Activated CD8-positive, alpha-beta memory T cell treated with anti-CD3 and anti-CD28 coated beads, Interleukin-2, amount 10 ng/mL, durations not matched to agents 7 days and 5 days (primary cell): ENCODE measurements at regions not wholly inside any gene's neighbourhood (a gene's known extent, or its start where the extent isn't known, plus 50 kb on each side); places are given as distances from the start of the nearest gene placed in this dataset.
"Not testable (repeated sequence)": the region's sequence is repeated elsewhere in the genome, so short reads cannot be mapped to it uniquely, and the experiment has no call there.

ENCODE experiments used
- ATAC-seq: fragments of 150-1000 bp; cut with Tn5 transposase; one replicate; pipeline ENCODE4 v1.10.0; 2021; ENCODE audit warnings: moderate library complexity
- CTCF ChIA-PET: fragments of 350-600 bp; sonication (Branson Sonifier 250); formaldehyde crosslinking; loops from one replicate; lab custom pipeline; 2021; ENCODE audit warnings: antibody characterized with exemption; lab: Charles Lee
- DNase-seq: peaks from one replicate; pipeline ENCODE4 v3.0.0-alpha.2; 2020
- H3K27ac Mint-ChIP-seq: one replicate; pipeline ENCODE4 v1.8.0; 2021; ENCODE audit warnings: mild to moderate bottlenecking, mixed read lengths
- H3K27me3 Mint-ChIP-seq: one replicate; pipeline ENCODE4 v1.8.0; 2021; ENCODE audit warnings: mixed read lengths
- H3K36me3 Mint-ChIP-seq: one replicate; pipeline ENCODE4 v1.8.0; 2021; ENCODE audit warnings: mild to moderate bottlenecking, mixed read lengths
- H3K4me1 Mint-ChIP-seq: one replicate; pipeline ENCODE4 v1.8.0; 2021; ENCODE audit warnings: mixed read lengths
- H3K4me3 Mint-ChIP-seq: one replicate; pipeline ENCODE4 v1.8.0; 2021; ENCODE audit warnings: mild to moderate bottlenecking, moderate library complexity, mixed read lengths
- H3K9me3 Mint-ChIP-seq: one replicate; pipeline ENCODE4 v1.8.0; 2022; ENCODE audit warnings: low read depth, mixed read lengths

- Mint-ChIP-seq H3K36me3 (no peaks in the 10 kb centered on the region), H3K27ac (no peak overlapping the region), H3K4me1 (no peaks in the 10 kb centered on the region), H3K27me3 (no peaks in the 10 kb centered on the region), H3K4me3 (no peak overlapping the region), H3K9me3 (no peaks in the 10 kb centered on the region)
- ATAC-seq (no peak), DNase-seq (no peak)
- CTCF ChIA-PET = interaction anchor here (1.0 kb wide), 1 partner anchor 401 kb away, joined by 4 read pairs; no protein-coding TSS in a partner anchor
These were observed 99.8 kb upstream of the OR9G4 start for GRCh38 chr11:56848141-56848809.

GRCh38 chr11:56846631-56847576, 98.4 kb upstream of the OR9G4 start:
- Mint-ChIP-seq H3K27me3 (no peaks in the 10 kb centered on the region), H3K4me1 (no peaks in the 10 kb centered on the region), H3K9me3 (no peaks in the 10 kb centered on the region), H3K27ac (no peak overlapping the region), H3K36me3 (no peaks in the 10 kb centered on the region), H3K4me3 (no peak overlapping the region)
- ATAC-seq = no peak
- CTCF ChIA-PET = no interaction called here
- no peak for DNase-seq

- H3K4me3 Mint-ChIP-seq = no peak overlapping the region
- no peaks in the 10 kb centered on the region for H3K36me3 Mint-ChIP-seq
- DNase-seq = no peak
- ATAC-seq = no peak
- H3K4me1 Mint-ChIP-seq = no peaks in the 10 kb centered on the region
- no peaks in the 10 kb centered on the region for H3K27me3 Mint-ChIP-seq
- CTCF ChIA-PET = no interaction called here
- no peak overlapping the region for H3K27ac Mint-ChIP-seq
- H3K9me3 Mint-ChIP-seq = no peaks in the 10 kb centered on the region
These were observed 96.7 kb upstream of the OR9G4 start for GRCh38 chr11:56845121-56845732.

GRCh38 chr11:56843816-56844215, 95.3 kb upstream of the OR9G4 start:
- H3K27ac Mint-ChIP-seq = no peak overlapping the region
- no peaks in the 10 kb centered on the region for H3K9me3 Mint-ChIP-seq
- no peak for ATAC-seq
- H3K4me1 Mint-ChIP-seq = no peaks in the 10 kb centered on the region
- no peaks in the 10 kb centered on the region for H3K27me3 Mint-ChIP-seq
- H3K4me3 Mint-ChIP-seq = no peak overlapping the region
- CTCF ChIA-PET = interaction anchor here (0.9 to 3.7 kb wide), 2 partner anchors 405 to 406 kb away, joined by 7 to 48 read pairs; no protein-coding TSS in a partner anchor
- no peaks in the 10 kb centered on the region for H3K36me3 Mint-ChIP-seq
- no peak for DNase-seq

- CTCF ChIA-PET = interaction anchor here (3.7 kb wide), 1 partner anchor 406 kb away, joined by 48 read pairs; no protein-coding TSS in a partner anchor
- DNase-seq (no peak), ATAC-seq (no peak)
- no peak overlapping the region for H3K4me3 Mint-ChIP-seq
- no peaks in the 10 kb centered on the region for H3K27me3 Mint-ChIP-seq
- no peaks in the 10 kb centered on the region for H3K36me3 Mint-ChIP-seq
- H3K4me1 Mint-ChIP-seq = no peaks in the 10 kb centered on the region
- no peaks in the 10 kb centered on the region for H3K9me3 Mint-ChIP-seq
- no peak overlapping the region for H3K27ac Mint-ChIP-seq
These were observed 94.6 kb upstream of the OR9G4 start for GRCh38 chr11:56842814-56843794.

GRCh38 chr11:56841210-56841810, 92.8 kb upstream of the OR9G4 start:
- no peaks in the 10 kb centered on the region for H3K9me3 Mint-ChIP-seq
- H3K4me3 Mint-ChIP-seq = no peak overlapping the region
- H3K27ac Mint-ChIP-seq = no peak overlapping the region
- H3K36me3 Mint-ChIP-seq = no peaks in the 10 kb centered on the region
- CTCF ChIA-PET = interaction anchor here (0.7 to 3.7 kb wide), 3 partner anchors 12 to 413 kb away, joined by 3 to 48 read pairs (median 4); no protein-coding TSS in a partner anchor
- no peaks in the 10 kb centered on the region for H3K4me1 Mint-ChIP-seq
- ATAC-seq = no peak
- peak; percentile 45 for DNase-seq
- no peaks in the 10 kb centered on the region for H3K27me3 Mint-ChIP-seq

- H3K4me3 Mint-ChIP-seq, ATAC-seq, H3K9me3 Mint-ChIP-seq, CTCF ChIA-PET, DNase-seq, H3K27ac Mint-ChIP-seq, H3K36me3 Mint-ChIP-seq, H3K27me3 Mint-ChIP-seq, H3K4me1 Mint-ChIP-seq: not testable (repeated sequence)
These were observed 78.9 kb upstream of the OR9G4 start for GRCh38 chr11:56827357-56827756.

GRCh38 chr11:56819916-56820315, 71.4 kb upstream of the OR9G4 start:
- Mint-ChIP-seq H3K4me3 (no peak overlapping the region), H3K36me3 (no peaks in the 10 kb centered on the region), H3K9me3 (peaks cover 2% of the 10 kb centered on the region), H3K4me1 (no peaks in the 10 kb centered on the region), H3K27me3 (no peaks in the 10 kb centered on the region), H3K27ac (no peak overlapping the region)
- DNase-seq (no peak), ATAC-seq (no peak)
- CTCF ChIA-PET = no interaction called here

- H3K4me3 Mint-ChIP-seq = no peak overlapping the region
- no peaks in the 10 kb centered on the region for H3K27me3 Mint-ChIP-seq
- DNase-seq (no peak), ATAC-seq (no peak)
- CTCF ChIA-PET = no interaction called here
- H3K9me3 Mint-ChIP-seq = peaks cover 2% of the 10 kb centered on the region
- H3K36me3 Mint-ChIP-seq = no peaks in the 10 kb centered on the region
- H3K4me1 Mint-ChIP-seq = no peaks in the 10 kb centered on the region
- H3K27ac Mint-ChIP-seq = no peak overlapping the region
These were observed 69.2 kb upstream of the OR9G4 start for GRCh38 chr11:56817661-56818060.

- ATAC-seq (no peak), DNase-seq (no peak)
- Mint-ChIP-seq H3K36me3 (no peaks in the 10 kb centered on the region), H3K27me3 (no peaks in the 10 kb centered on the region), H3K4me1 (no peaks in the 10 kb centered on the region), H3K9me3 (peaks cover 2% of the 10 kb centered on the region), H3K4me3 (no peak overlapping the region), H3K27ac (no peak overlapping the region)
- CTCF ChIA-PET = no interaction called here
These were observed 67.8 kb upstream of the OR9G4 start for GRCh38 chr11:56816259-56816658.

GRCh38 chr11:56808326-56808725, 59.8 kb upstream of the OR9G4 start:
- CTCF ChIA-PET = no interaction called here
- Mint-ChIP-seq H3K27me3 (no peaks in the 10 kb centered on the region), H3K36me3 (no peaks in the 10 kb centered on the region), H3K4me1 (no peaks in the 10 kb centered on the region), H3K4me3 (no peak overlapping the region), H3K27ac (no peak overlapping the region), H3K9me3 (peaks cover 5% of the 10 kb centered on the region)
- ATAC-seq (no peak), DNase-seq (no peak)

GRCh38 chr11:56799691-56800210, 51.3 kb upstream of the OR9G4 start:
- H3K36me3 Mint-ChIP-seq = no peaks in the 10 kb centered on the region

More at GRCh38 chr11:56799691-56800210, 51.3 kb upstream of the OR9G4 start:
- H3K4me3 Mint-ChIP-seq = no peak overlapping the region
- no peaks in the 10 kb centered on the region for H3K9me3 Mint-ChIP-seq
- CTCF ChIA-PET = no interaction called here
- no peak for ATAC-seq
- no peak overlapping the region for H3K27ac Mint-ChIP-seq
- H3K27me3 Mint-ChIP-seq = no peaks in the 10 kb centered on the region
- no peak for DNase-seq
- no peaks in the 10 kb centered on the region for H3K4me1 Mint-ChIP-seq
